ENCODE measurements at regions not wholly inside any gene's neighbourhood (a gene's known extent, or its start where the extent isn't known, plus 50 kb on each side); places are given as distances from the start of the nearest gene placed in this dataset.
"Not testable (repeated sequence)": the region's sequence is repeated elsewhere in the genome, so short reads cannot be mapped to it uniquely, and the experiment has no call there.

DNA sequence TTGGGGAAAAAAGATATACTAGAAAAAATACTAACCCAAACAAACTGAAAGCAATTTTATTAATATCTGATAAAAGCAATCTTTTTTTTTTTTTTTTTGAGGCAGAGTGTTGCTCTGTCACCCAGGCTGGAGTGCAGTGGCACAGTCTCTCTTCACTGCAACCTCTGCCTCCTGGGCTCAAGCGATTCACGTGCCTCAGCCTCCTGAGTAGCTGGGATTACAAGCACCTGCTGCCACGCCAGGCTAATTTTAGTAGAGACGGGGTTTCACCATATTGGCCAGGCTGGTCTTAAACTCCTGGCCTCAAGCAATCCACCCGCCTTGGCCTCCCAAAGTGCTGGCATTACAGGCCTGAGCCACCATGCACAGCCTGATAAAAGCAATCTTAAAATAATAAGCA, 467.5 kb upstream of the TNC start:
- in situ Hi-C loops (cut with HindIII; ENCODE audit: low pct_unique_long_range_greater_than_20kb, low sequenced_read_pairs); CTCF ChIA-PET; H3K27ac ChIP-seq (ENCODE audit: low read length); H3K4me3 ChIP-seq (ENCODE audit: low read depth in 2 of 2, low read length in 2 of 2); intact Hi-C loops (cut with micrococcal nuclease; ENCODE audit: unreplicated experiment); DNase-seq (ENCODE audit: low read depth, low spot score); H3K9me3 ChIP-seq (ENCODE audit: control insufficient read depth, insufficient read depth, low read depth, low read length); H3K27me3 ChIP-seq (ENCODE audit: control insufficient read depth, insufficient read depth, low read length); H3K36me3 ChIP-seq (ENCODE audit: control insufficient read depth, insufficient read depth, low read length); H3K4me1 ChIP-seq (ENCODE audit: control insufficient read depth, insufficient read depth, low read length); BruUV-seq (replicated peaks); ATAC-seq; POLR2A ChIA-PET: not testable (repeated sequence)

DNA sequence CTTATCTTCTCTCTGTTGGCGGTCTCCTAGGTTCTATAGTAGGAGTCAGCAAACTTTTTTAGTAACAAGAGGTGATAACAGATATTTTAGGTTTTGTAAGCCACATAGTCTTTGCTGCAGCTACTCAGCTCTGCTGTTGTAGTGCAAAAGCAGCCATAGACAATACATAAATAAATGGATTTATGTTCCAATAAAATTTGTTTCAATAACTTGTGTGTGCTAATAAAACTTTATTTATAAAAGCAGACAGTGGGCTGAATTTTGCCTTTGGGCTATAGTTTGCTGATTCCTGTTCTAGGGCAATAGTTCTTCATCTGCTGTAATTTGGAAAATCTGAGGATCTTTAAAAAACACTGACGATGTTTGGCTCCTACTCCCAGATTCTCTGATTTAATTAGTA, 469.4 kb upstream of the TNC start:
- no peak overlapping the region for H3K27ac ChIP-seq (ENCODE audit: low read length)
- ATAC-seq (no peak), DNase-seq (ENCODE audit: low read depth, low spot score) (no peak)
- no peak overlapping the region for H3K4me3 ChIP-seq (ENCODE audit: low read depth in 2 of 2, low read length in 2 of 2)
- CTCF ChIA-PET = no interaction called here
- POLR2A ChIA-PET = no interaction called here
- no peaks in the 10 kb centered on the region for H3K27me3 ChIP-seq (ENCODE audit: control insufficient read depth, insufficient read depth, low read length)
- H3K36me3 ChIP-seq (ENCODE audit: control insufficient read depth, insufficient read depth, low read length) = no peaks in the 10 kb centered on the region
- peaks cover 2% of the 10 kb centered on the region; the same call in 1 of the 2 replicates for H3K9me3 ChIP-seq (ENCODE audit: control insufficient read depth, insufficient read depth, low read depth, low read length)
- TF ChIP-seq, protein P1, sequence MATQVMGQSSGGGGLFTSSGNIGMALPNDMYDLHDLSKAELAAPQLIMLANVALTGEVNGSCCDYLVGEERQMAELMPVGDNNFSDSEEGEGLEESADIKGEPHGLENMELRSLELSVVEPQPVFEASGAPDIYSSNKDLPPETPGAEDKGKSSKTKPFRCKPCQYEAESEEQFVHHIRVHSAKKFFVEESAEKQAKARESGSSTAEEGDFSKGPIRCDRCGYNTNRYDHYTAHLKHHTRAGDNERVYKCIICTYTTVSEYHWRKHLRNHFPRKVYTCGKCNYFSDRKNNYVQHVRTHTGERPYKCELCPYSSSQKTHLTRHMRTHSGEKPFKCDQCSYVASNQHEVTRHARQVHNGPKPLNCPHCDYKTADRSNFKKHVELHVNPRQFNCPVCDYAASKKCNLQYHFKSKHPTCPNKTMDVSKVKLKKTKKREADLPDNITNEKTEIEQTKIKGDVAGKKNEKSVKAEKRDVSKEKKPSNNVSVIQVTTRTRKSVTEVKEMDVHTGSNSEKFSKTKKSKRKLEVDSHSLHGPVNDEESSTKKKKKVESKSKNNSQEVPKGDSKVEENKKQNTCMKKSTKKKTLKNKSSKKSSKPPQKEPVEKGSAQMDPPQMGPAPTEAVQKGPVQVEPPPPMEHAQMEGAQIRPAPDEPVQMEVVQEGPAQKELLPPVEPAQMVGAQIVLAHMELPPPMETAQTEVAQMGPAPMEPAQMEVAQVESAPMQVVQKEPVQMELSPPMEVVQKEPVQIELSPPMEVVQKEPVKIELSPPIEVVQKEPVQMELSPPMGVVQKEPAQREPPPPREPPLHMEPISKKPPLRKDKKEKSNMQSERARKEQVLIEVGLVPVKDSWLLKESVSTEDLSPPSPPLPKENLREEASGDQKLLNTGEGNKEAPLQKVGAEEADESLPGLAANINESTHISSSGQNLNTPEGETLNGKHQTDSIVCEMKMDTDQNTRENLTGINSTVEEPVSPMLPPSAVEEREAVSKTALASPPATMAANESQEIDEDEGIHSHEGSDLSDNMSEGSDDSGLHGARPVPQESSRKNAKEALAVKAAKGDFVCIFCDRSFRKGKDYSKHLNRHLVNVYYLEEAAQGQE (IDR thresholded peaks at IDR 0.05; ENCODE audit: insufficient read depth in 1 of 2, low read depth in 2 of 2, low read length in 1 of 2) = no peak
- TF ChIP-seq SIN3A (IDR thresholded peaks at IDR 0.05; ENCODE audit: borderline replicate concordance, insufficient read depth, low read depth, low read length) = no peak
- no peak for TF ChIP-seq POLR2AphosphoS5 (IDR thresholded peaks at IDR 0.05; ENCODE audit: low read depth, low read length)
- in situ Hi-C loops (cut with HindIII; ENCODE audit: low pct_unique_long_range_greater_than_20kb, low sequenced_read_pairs) = no loop called here
- H3K4me1 ChIP-seq (ENCODE audit: control insufficient read depth, insufficient read depth, low read length) = no peaks in the 10 kb centered on the region; the same call in 1 of the 2 replicates
- BruUV-seq (replicated peaks) = no TSS peak
- intact Hi-C loops (cut with micrococcal nuclease; ENCODE audit: unreplicated experiment) = no loop called here

DNA sequence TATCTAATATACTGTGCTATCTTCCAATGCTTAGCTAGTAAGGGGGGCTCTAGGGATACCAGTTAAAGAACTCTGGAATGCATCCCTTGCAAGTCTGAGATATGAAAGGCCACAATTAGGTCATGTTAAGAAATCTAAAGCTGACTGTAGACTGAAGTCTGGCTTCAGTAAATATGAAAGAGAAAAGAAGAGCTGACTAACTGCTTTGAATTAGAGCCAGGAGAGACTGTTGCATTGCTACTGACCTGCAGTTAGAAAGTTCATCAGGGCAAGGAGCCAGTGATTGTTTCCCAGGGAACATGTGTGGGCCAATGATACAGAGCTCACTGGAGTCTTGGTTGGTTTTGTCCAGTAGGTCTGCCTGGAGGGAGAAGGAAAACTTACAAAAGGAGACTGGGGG, 472.1 kb upstream of the TNC start:
- TF ChIP-seq SIN3A (IDR thresholded peaks at IDR 0.05; ENCODE audit: borderline replicate concordance, insufficient read depth, low read depth, low read length) = no peak
- TF ChIP-seq TCF7L2 (IDR thresholded peaks at IDR 0.05; ENCODE audit: low read depth, low read length) = no peak
- TF ChIP-seq, protein P2, sequence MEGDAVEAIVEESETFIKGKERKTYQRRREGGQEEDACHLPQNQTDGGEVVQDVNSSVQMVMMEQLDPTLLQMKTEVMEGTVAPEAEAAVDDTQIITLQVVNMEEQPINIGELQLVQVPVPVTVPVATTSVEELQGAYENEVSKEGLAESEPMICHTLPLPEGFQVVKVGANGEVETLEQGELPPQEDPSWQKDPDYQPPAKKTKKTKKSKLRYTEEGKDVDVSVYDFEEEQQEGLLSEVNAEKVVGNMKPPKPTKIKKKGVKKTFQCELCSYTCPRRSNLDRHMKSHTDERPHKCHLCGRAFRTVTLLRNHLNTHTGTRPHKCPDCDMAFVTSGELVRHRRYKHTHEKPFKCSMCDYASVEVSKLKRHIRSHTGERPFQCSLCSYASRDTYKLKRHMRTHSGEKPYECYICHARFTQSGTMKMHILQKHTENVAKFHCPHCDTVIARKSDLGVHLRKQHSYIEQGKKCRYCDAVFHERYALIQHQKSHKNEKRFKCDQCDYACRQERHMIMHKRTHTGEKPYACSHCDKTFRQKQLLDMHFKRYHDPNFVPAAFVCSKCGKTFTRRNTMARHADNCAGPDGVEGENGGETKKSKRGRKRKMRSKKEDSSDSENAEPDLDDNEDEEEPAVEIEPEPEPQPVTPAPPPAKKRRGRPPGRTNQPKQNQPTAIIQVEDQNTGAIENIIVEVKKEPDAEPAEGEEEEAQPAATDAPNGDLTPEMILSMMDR (IDR thresholded peaks at IDR 0.05) = no peak
- TF ChIP-seq, protein P1 (IDR thresholded peaks at IDR 0.05; ENCODE audit: insufficient read depth in 1 of 2, low read depth in 2 of 2, low read length in 1 of 2) = no peak
- no peak for TF ChIP-seq POLR2AphosphoS5 (IDR thresholded peaks at IDR 0.05; ENCODE audit: low read depth, low read length)
- Histone ChIP-seq H3K9me3 (ENCODE audit: control insufficient read depth, insufficient read depth, low read depth, low read length) (peaks cover 2% of the 10 kb centered on the region; the same call in 1 of the 2 replicates), H3K27me3 (ENCODE audit: control insufficient read depth, insufficient read depth, low read length) (no peaks in the 10 kb centered on the region), H3K4me1 (ENCODE audit: control insufficient read depth, insufficient read depth, low read length) (no peaks in the 10 kb centered on the region; the same call in 1 of the 2 replicates), H3K36me3 (ENCODE audit: control insufficient read depth, insufficient read depth, low read length) (no peaks in the 10 kb centered on the region), H3K4me3 (ENCODE audit: low read depth in 2 of 2, low read length in 2 of 2) (no peak overlapping the region), H3K27ac (ENCODE audit: low read length) (no peak overlapping the region; the same call in 1 of the 2 replicates)
- CTCF ChIA-PET = no interaction called here
- intact Hi-C loops (cut with micrococcal nuclease; ENCODE audit: unreplicated experiment) (loop anchor here (5.0 to 10.0 kb wide), 3 partner anchors 297 to 982 kb away; partner anchors contain the start of gene PAPPA), in situ Hi-C loops (cut with HindIII; ENCODE audit: low pct_unique_long_range_greater_than_20kb, low sequenced_read_pairs) (no loop called here)
- POLR2A ChIA-PET = no interaction called here
- ATAC-seq (no peak), DNase-seq (ENCODE audit: low read depth, low spot score) (no peak)
- no TSS peak for BruUV-seq (replicated peaks)
